ENCODE measurements at regions not wholly inside any gene's neighbourhood (a gene's known extent, or its start where the extent isn't known, plus 50 kb on each side); places are given as distances from the start of the nearest gene placed in this dataset.

- intact Hi-C loops (cut with micrococcal nuclease), result no loop called here
- Histone ChIP-seq H3K79me1 (ENCODE audit: low read depth in 1 of 2, low read length in 2 of 2) (no peaks in the 10 kb centered on the region), H2BK15ac (ENCODE audit: low read depth, low read length) (no peak overlapping the region), H2AK9ac (replicated peaks; ENCODE audit: low read depth, low read length, poor library complexity) (no peak overlapping the region), H3K9me3 (ENCODE audit: control insufficient read depth, insufficient read depth, low read length) (no peaks in the 10 kb centered on the region), H3K23ac (ENCODE audit: low read depth, low read length) (no peak overlapping the region), H3K56ac (ENCODE audit: extremely low read depth, insufficient read depth, low read length) (no peak overlapping the region), H3K27me3 (ENCODE audit: control insufficient read depth, insufficient read depth, low read length) (peaks cover 2% of the 10 kb centered on the region; the same call in 1 of the 2 replicates), H3K9me1 (ENCODE audit: insufficient read depth, low read length) (peaks cover 4% of the 10 kb centered on the region; the same call in 1 of the 2 replicates), H4K5ac (ENCODE audit: low read depth, low read length) (no peak overlapping the region), H3K27ac (ENCODE audit: insufficient read depth, low read length) (no peak overlapping the region), H3K4ac (ENCODE audit: low read depth, low read length) (no peak overlapping the region), H2BK120ac (ENCODE audit: low read depth, low read length) (no peak overlapping the region), H4K91ac (ENCODE audit: insufficient read depth, low read depth, low read length) (no peak overlapping the region), H2BK20ac (ENCODE audit: low read depth, low read length) (no peak overlapping the region), H3K4me3 (ENCODE audit: insufficient read depth, low read depth, low read length) (no peak overlapping the region), H2AK5ac (ENCODE audit: low read depth, low read length) (no peak overlapping the region), H3K4me2 (ENCODE audit: low read depth, low read length) (no peak overlapping the region), H3K4me1 (ENCODE audit: control insufficient read depth, insufficient read depth, low read length) (no peaks in the 10 kb centered on the region), H2BK5ac (ENCODE audit: low read depth, low read length, poor library complexity, severe bottlenecking) (no peak overlapping the region), H3K9ac (ENCODE audit: low read depth, low read length) (no peak overlapping the region), H3K14ac (replicated peaks; ENCODE audit: low read depth, low read length) (no peak overlapping the region), H4K8ac (ENCODE audit: low read depth in 2 of 2, low read length in 2 of 2) (no peak overlapping the region), H3K36me3 (ENCODE audit: control insufficient read depth, insufficient read depth, low read length) (no peaks in the 10 kb centered on the region), H3K18ac (ENCODE audit: low read depth, low read length) (no peak overlapping the region), H2AFZ (replicated peaks; ENCODE audit: low read length, poor library complexity) (no peak overlapping the region), H4K20me1 (ENCODE audit: insufficient read depth, low read length) (no peaks in the 10 kb centered on the region)
- DNase-seq (no peak), ATAC-seq (ENCODE audit: low read depth) (no peak)
- WGBS, 2 experiments (ENCODE audit: extremely low coverage in 2 of 2, insufficient read length in 1 of 2), result no CpG with 5 or more reads among the region's 3 CpGs
- CTCF ChIA-PET, result interaction anchor here (1.1 kb wide), 1 partner anchor 11 kb away, joined by 3 read pairs; no protein-coding TSS in a partner anchor
- BruUV-seq (replicated peaks), result no TSS peak
- dilution Hi-C loops (cut with HindIII; ENCODE audit: low sequenced_read_pairs, unreplicated experiment), result no loop called here
- TF ChIP-seq NFE2L2 (IDR thresholded peaks at IDR 0.05; ENCODE audit: low read depth, low read length) (no peak), RAD21 (IDR thresholded peaks at IDR 0.05; ENCODE audit: low read length) (no peak), ELK1 (IDR thresholded peaks at IDR 0.05; ENCODE audit: borderline replicate concordance, low read depth, low read length) (no peak)
- POLR2A ChIA-PET (ENCODE audit: unreplicated experiment), result no interaction called here
- in situ Hi-C loops (cut with MboI; ENCODE audit: low sequenced_read_pairs), result no loop called here
These were observed 132.7 kb upstream of the JAG1 start for GRCh38 chr20:10806539-10806938.
